Keratinocyte (primary cell): ENCODE measurements at regions not wholly inside any gene's neighbourhood (a gene's known extent, or its start where the extent isn't known, plus 50 kb on each side); places are given as distances from the start of the nearest gene placed in this dataset.

Experiments
- DNase-seq: peaks from one replicate; pipeline ENCODE4 v3.0.0-alpha.2; 2011; ENCODE audit warnings: low read depth, missing footprints, low spot score
- FAIRE-seq: peaks from 2 replicates; lab custom pipeline; 2011; peaks lifted over from hg19 to GRCh38; lab: Jason Lieb, UNC
- H2AFZ ChIP-seq: 2 replicates; pipeline ENCODE4 v1.6.0; 2012; ENCODE audit warnings: low read length, control low read depth, inconsistent platforms; ENCODE audit not compliant: control insufficient read depth
- H3K27ac ChIP-seq: 2 replicates; pipeline ENCODE4 v1.5.1; 2011; ENCODE audit warnings: low read length; ENCODE audit not compliant: control insufficient read depth, insufficient read depth
- H3K27me3 ChIP-seq: 3 replicates; pipeline ENCODE4 v1.6.0; 2011; ENCODE audit warnings: low read length; ENCODE audit not compliant: control insufficient read depth, insufficient read depth; ENCODE audit errors: extremely low read depth
- H3K36me3 ChIP-seq, 2 experiments: 2 replicates in 1 of 2; 3 replicates in 1 of 2; pipeline ENCODE4 v1.5.1; 2011; ENCODE audit warnings: low read length in 2 of 2, mild to moderate bottlenecking in 1 of 2; ENCODE audit not compliant: control insufficient read depth in 2 of 2, insufficient read depth in 2 of 2; ENCODE audit errors: extremely low read depth in 1 of 2
- H3K4me1 ChIP-seq: 3 replicates; pipeline ENCODE4 v1.5.1; 2011; ENCODE audit warnings: low read length; ENCODE audit not compliant: control insufficient read depth, insufficient read depth; ENCODE audit errors: extremely low read depth
- H3K4me2 ChIP-seq: 3 replicates; pipeline ENCODE4 v1.6.0; 2011; ENCODE audit warnings: low read depth, low read length; ENCODE audit not compliant: control insufficient read depth, insufficient read depth; ENCODE audit errors: extremely low read depth
- H3K4me3 ChIP-seq, 3 experiments: fragments of 200-600 bp in 1 of 3; sonication (generic) in 1 of 3; 2 replicates in 2 of 3; 3 replicates in 1 of 3; pipeline ENCODE4 v1.5.1; 2011 to 2016; ENCODE audit warnings: low read length in 3 of 3, mild to moderate bottlenecking in 3 of 3, control low read depth in 2 of 3, inconsistent platforms in 1 of 3, low read depth in 1 of 3, mixed read lengths in 1 of 3, mixed run types in 1 of 3, moderate library complexity in 1 of 3; ENCODE audit not compliant: control insufficient read depth in 2 of 3, insufficient read depth in 2 of 3; ENCODE audit errors: extremely low read depth in 1 of 3
- H3K79me2 ChIP-seq: 2 replicates; pipeline ENCODE4 v1.6.0; 2012; ENCODE audit warnings: low read length; ENCODE audit not compliant: control insufficient read depth, insufficient read depth
- H3K9ac ChIP-seq: 3 replicates; pipeline ENCODE4 v1.6.0; 2011; ENCODE audit warnings: low read length; ENCODE audit not compliant: control insufficient read depth, insufficient read depth; ENCODE audit errors: extremely low read depth
- H3K9me1 ChIP-seq: 3 replicates; pipeline ENCODE4 v1.6.0; 2011; ENCODE audit warnings: low read length; ENCODE audit not compliant: control insufficient read depth, insufficient read depth; ENCODE audit errors: extremely low read depth
- H3K9me3 ChIP-seq: 2 replicates; pipeline ENCODE4 v1.5.1; 2012; ENCODE audit warnings: low read depth, low read length; ENCODE audit not compliant: control insufficient read depth
- H4K20me1 ChIP-seq: 3 replicates; pipeline ENCODE4 v1.6.0; 2011; ENCODE audit warnings: low read length; ENCODE audit not compliant: control insufficient read depth, insufficient read depth; ENCODE audit errors: extremely low read depth
- EZH2 ChIP-seq: IDR thresholded peaks from one replicate; pipeline ENCODE4 v1.6.1; 2012; ENCODE audit warnings: inconsistent platforms, mild to moderate bottlenecking, low read length, moderate library complexity
- dilution Hi-C: fragments of 300-500 bp; cut with MboI; formaldehyde crosslinking; loops from one replicate; pipeline ENCODE4 v1.7.0; 2020; ENCODE audit warnings: low sequenced_read_pairs; ENCODE audit not compliant: extremely low pct_ligation_motif_present
- TF ChIP-seq, protein P1 (sequence below), 3 experiments: IDR thresholded peaks in 1 of 3; conservative IDR thresholded peaks in 1 of 3; optimal IDR thresholded peaks in 1 of 3; 2 replicates in 2 of 3; 3 replicates in 1 of 3; pipeline versions ENCODE3 to v1.5.1; 2011; ENCODE audit warnings: low read length in 3 of 3, mild to moderate bottlenecking in 3 of 3, moderate library complexity in 2 of 3, control low read depth in 1 of 3, inconsistent platforms in 1 of 3; ENCODE audit not compliant: insufficient read depth in 2 of 3; ENCODE audit errors: extremely low read depth in 1 of 3

DNA sequence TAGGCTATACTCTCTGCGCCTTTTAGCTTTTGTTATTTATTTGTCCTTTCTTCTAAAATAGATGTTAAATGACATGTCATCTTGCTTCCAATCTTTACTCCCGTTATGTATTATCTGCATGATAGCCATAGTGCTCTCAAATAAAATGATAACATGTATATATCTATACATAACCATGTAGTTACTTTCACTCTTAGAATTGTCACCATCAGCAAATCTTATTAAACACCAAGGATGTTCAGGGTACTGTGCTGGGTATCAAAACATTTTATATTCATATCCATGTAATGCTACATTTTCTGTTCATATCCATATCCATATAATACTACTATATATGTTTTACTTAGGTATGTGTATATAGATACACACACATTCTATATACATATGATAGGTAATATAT lies 176.4 kb upstream of the CHST9 start:
- dilution Hi-C loops, result no loop called here
- TF ChIP-seq, protein P1, sequence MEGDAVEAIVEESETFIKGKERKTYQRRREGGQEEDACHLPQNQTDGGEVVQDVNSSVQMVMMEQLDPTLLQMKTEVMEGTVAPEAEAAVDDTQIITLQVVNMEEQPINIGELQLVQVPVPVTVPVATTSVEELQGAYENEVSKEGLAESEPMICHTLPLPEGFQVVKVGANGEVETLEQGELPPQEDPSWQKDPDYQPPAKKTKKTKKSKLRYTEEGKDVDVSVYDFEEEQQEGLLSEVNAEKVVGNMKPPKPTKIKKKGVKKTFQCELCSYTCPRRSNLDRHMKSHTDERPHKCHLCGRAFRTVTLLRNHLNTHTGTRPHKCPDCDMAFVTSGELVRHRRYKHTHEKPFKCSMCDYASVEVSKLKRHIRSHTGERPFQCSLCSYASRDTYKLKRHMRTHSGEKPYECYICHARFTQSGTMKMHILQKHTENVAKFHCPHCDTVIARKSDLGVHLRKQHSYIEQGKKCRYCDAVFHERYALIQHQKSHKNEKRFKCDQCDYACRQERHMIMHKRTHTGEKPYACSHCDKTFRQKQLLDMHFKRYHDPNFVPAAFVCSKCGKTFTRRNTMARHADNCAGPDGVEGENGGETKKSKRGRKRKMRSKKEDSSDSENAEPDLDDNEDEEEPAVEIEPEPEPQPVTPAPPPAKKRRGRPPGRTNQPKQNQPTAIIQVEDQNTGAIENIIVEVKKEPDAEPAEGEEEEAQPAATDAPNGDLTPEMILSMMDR (optimal IDR thresholded peaks at IDR 0.05 in 1 of 3, IDR thresholded peaks at IDR 0.05 in 1 of 3, conservative IDR thresholded peaks at IDR 0.05 in 1 of 3; ENCODE audit: extremely low read depth in 1 of 3, insufficient read depth in 2 of 3, low read length in 3 of 3), result no peak
- TF ChIP-seq EZH2, result no peak
- DNase-seq, result no peak
- no peak overlapping the region for H2AFZ ChIP-seq
- H3K9me1 ChIP-seq, result no peaks in the 10 kb centered on the region
- no peaks in the 10 kb centered on the region for H3K9me3 ChIP-seq
- no peak overlapping the region for H3K4me2 ChIP-seq
- FAIRE-seq, result no peak
- no peaks in the 10 kb centered on the region for H3K27me3 ChIP-seq
- H3K9ac ChIP-seq, result no peak overlapping the region
- no peak overlapping the region for H3K4me3 ChIP-seq
- no peak overlapping the region for H3K27ac ChIP-seq
- no peaks in the 10 kb centered on the region for H4K20me1 ChIP-seq
- H3K4me1 ChIP-seq, result no peaks in the 10 kb centered on the region
- H3K79me2 ChIP-seq, result no peaks in the 10 kb centered on the region
- no peaks in the 10 kb centered on the region for H3K36me3 ChIP-seq

DNA sequence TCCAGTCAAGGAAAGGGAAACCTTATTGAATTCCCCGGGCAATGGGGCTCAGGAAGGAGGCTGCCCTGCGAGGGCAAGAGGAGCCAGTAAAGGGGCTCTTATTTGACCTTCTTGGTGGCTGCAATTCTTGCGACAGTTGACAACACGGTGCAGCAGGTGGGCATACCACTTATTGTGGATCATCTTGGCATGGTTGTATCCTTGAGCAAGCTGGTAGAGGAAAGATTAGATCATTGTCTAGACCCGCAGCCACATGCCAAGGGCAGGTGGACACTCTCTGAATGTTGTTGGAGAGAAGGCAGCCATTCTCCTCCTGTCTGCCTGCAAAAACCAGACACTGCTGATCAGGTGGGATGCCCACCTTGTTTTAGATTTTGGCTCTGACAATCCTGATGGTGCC lies 170.2 kb upstream of the CHST9 start:
- Histone ChIP-seq H3K9ac (no peak overlapping the region), H3K4me2 (no peak overlapping the region), H4K20me1 (no peaks in the 10 kb centered on the region), H3K4me1 (no peaks in the 10 kb centered on the region), H3K79me2 (no peaks in the 10 kb centered on the region), H3K27me3 (no peaks in the 10 kb centered on the region), H3K27ac (no peak overlapping the region), H3K9me3 (no peaks in the 10 kb centered on the region), H3K9me1 (no peaks in the 10 kb centered on the region), H3K36me3 (no peaks in the 10 kb centered on the region), H2AFZ (no peak overlapping the region), H3K4me3 (no peak overlapping the region)
- TF ChIP-seq, protein P1 (optimal IDR thresholded peaks at IDR 0.05 in 1 of 3, IDR thresholded peaks at IDR 0.05 in 1 of 3, conservative IDR thresholded peaks at IDR 0.05 in 1 of 3; ENCODE audit: extremely low read depth in 1 of 3, insufficient read depth in 2 of 3, low read length in 3 of 3), result no peak
- TF ChIP-seq EZH2, result no peak
- dilution Hi-C loops, result no loop called here
- DNase-seq, result no peak
- FAIRE-seq, result no peak
